GM23338 (cell line): ENCODE measurements at regions not wholly inside any gene's neighbourhood (a gene's known extent, or its start where the extent isn't known, plus 50 kb on each side); places are given as distances from the start of the nearest gene placed in this dataset.

Source experiments
- ATAC-seq: fragments of 200-7000 bp; cut with Tn5 transposase; 3 replicates; pipeline ENCODE4 v1.9.1; 2020
- DNase-seq: peaks from one replicate; pipeline ENCODE4 v3.0.0-alpha.2; 2015; ENCODE audit warnings: low spot score
- H2AFZ ChIP-seq: fragments of 200-600 bp; sonication (generic); 2 replicates; pipeline ENCODE4 v1.8.0; 2016; ENCODE audit warnings: antibody characterized with exemption, mild to moderate bottlenecking, moderate library complexity
- H3F3A ChIP-seq: fragments of 200-600 bp; sonication (generic); replicated peaks from 2 replicates; pipeline ENCODE4 v1.8.0; 2017; ENCODE audit warnings: antibody characterized with exemption, mixed run types, low read depth
- H3K27ac ChIP-seq: fragments of 200-600 bp; sonication (generic); 2 replicates; pipeline ENCODE4 v1.6.1; 2016; ENCODE audit warnings: low read depth
- H3K27me3 ChIP-seq: fragments of 200-600 bp; sonication (generic); 2 replicates; pipeline ENCODE4 v1.8.0; 2016; ENCODE audit warnings: mild to moderate bottlenecking, mixed run types, moderate library complexity; ENCODE audit not compliant: insufficient read depth
- H3K36me3 ChIP-seq: fragments of 200-600 bp; sonication (generic); 2 replicates; pipeline ENCODE4 v1.8.0; 2016; ENCODE audit warnings: mild to moderate bottlenecking; ENCODE audit not compliant: insufficient read depth
- H3K4me1 ChIP-seq: fragments of 200-600 bp; sonication (generic); 2 replicates; pipeline ENCODE4 v1.8.0; 2016; ENCODE audit warnings: mild to moderate bottlenecking, moderate library complexity; ENCODE audit not compliant: insufficient read depth
- H3K4me2 ChIP-seq: fragments of 200-600 bp; sonication (generic); 2 replicates; pipeline ENCODE4 v1.7.1; 2017; ENCODE audit warnings: mixed run types
- H3K4me3 ChIP-seq: fragments of 200-600 bp; sonication (generic); 2 replicates; pipeline ENCODE4 v1.6.1; 2016; ENCODE audit warnings: mixed run types
- H3K79me2 ChIP-seq: fragments of 200-600 bp; sonication (generic); replicated peaks from 2 replicates; pipeline ENCODE4 v1.8.0; 2017; ENCODE audit warnings: mild to moderate bottlenecking; ENCODE audit not compliant: insufficient read depth
- H3K9me2 ChIP-seq: fragments of 200-600 bp; sonication (generic); 2 replicates; pipeline ENCODE4 v1.8.0; 2017; ENCODE audit not compliant: insufficient read depth
- H4K20me1 ChIP-seq: fragments of 200-600 bp; sonication (generic); replicated peaks from 2 replicates; pipeline ENCODE4 v1.8.0; 2017; ENCODE audit warnings: mild to moderate bottlenecking; ENCODE audit not compliant: insufficient read depth
- H3K27ac Mint-ChIP-seq: 2 replicates; pipeline ENCODE4 v1.8.0; 2020; ENCODE audit warnings: inconsistent platforms, mild to moderate bottlenecking, moderate library complexity, mixed read lengths
- H3K27me3 Mint-ChIP-seq: 3 replicates; pipeline ENCODE4 v1.8.0; 2022; ENCODE audit warnings: low read depth, mild to moderate bottlenecking, moderate library complexity, mixed read lengths, inconsistent platforms; ENCODE audit not compliant: insufficient read depth, poor library complexity
- H3K36me3 Mint-ChIP-seq: 3 replicates; pipeline ENCODE4 v1.8.0; 2021; ENCODE audit warnings: low read depth, mild to moderate bottlenecking, inconsistent platforms, moderate library complexity, mixed read lengths
- H3K4me1 Mint-ChIP-seq: 3 replicates; pipeline ENCODE4 v1.8.0; 2020; ENCODE audit warnings: mild to moderate bottlenecking, inconsistent platforms, mixed read lengths
- H3K4me3 Mint-ChIP-seq: 3 replicates; pipeline ENCODE4 v1.8.0; 2021; ENCODE audit warnings: moderate library complexity, mild to moderate bottlenecking, inconsistent platforms, mixed read lengths
- H3K9me3 Mint-ChIP-seq: 3 replicates; pipeline ENCODE4 v1.8.0; 2020; ENCODE audit warnings: moderate library complexity, mild to moderate bottlenecking, inconsistent platforms, mixed read lengths
- CREB1 ChIP-seq: fragments of 250-450 bp; sonication (Bioruptor Pico); IDR thresholded peaks from 2 replicates; pipeline ENCODE4 v1.5.0; 2020; ENCODE audit warnings: low read depth, mild to moderate bottlenecking, moderate library complexity
- EZH2 ChIP-seq: fragments of 200-600 bp; sonication (generic); IDR thresholded peaks from one replicate; pipeline ENCODE4 v1.8.0; 2017; ENCODE audit warnings: antibody characterized with exemption, mild to moderate bottlenecking, low read depth; ENCODE audit not compliant: unreplicated experiment
- EZH2phosphoT487 ChIP-seq: fragments of 200-600 bp; sonication (generic); IDR thresholded peaks from one replicate; pipeline ENCODE4 v1.8.1; 2018; ENCODE audit warnings: antibody characterized with exemption; ENCODE audit not compliant: unreplicated experiment
- JUNB ChIP-seq: IDR thresholded peaks from one replicate; pipeline ENCODE4 v1.6.1; 2016; ENCODE audit warnings: antibody characterized with exemption; ENCODE audit not compliant: unreplicated experiment
- NANOG ChIP-seq: IDR thresholded peaks from 2 replicates; pipeline ENCODE4 v1.6.1; 2016; ENCODE audit warnings: antibody characterized with exemption, borderline replicate concordance
- POLR2AphosphoS5 ChIP-seq: IDR thresholded peaks from 2 replicates; pipeline ENCODE4 v1.6.1; 2016; ENCODE audit warnings: antibody characterized with exemption, low read depth
- STAT1 ChIP-seq: IDR thresholded peaks from one replicate; pipeline ENCODE4 v1.6.1; 2016; ENCODE audit warnings: antibody characterized with exemption; ENCODE audit not compliant: unreplicated experiment
- ZNF114 ChIP-seq: fragments of 250-450 bp; sonication (Bioruptor Pico); IDR thresholded peaks from 2 replicates; pipeline ENCODE4 v1.5.0; 2020; ENCODE audit warnings: mild to moderate bottlenecking, moderate library complexity
- TF ChIP-seq, protein P1 (sequence below): IDR thresholded peaks from one replicate; pipeline ENCODE4 v1.6.1; 2018; ENCODE audit warnings: antibody characterized with exemption; ENCODE audit not compliant: unreplicated experiment
- TF ChIP-seq, protein P2 (sequence below): IDR thresholded peaks from 2 replicates; pipeline ENCODE4 v1.6.1; 2016; ENCODE audit warnings: antibody characterized with exemption
- TF ChIP-seq, protein P3 (sequence below), 2 experiments: fragments of 200-600 bp in 1 of 2; sonication (generic) in 1 of 2; conservative IDR thresholded peaks; 2 replicates each; pipeline versions ENCODE4 v1.5.1 to v1.6.1; 2016 to 2017; ENCODE audit warnings: antibody characterized with exemption in 2 of 2, low read depth in 2 of 2, mild to moderate bottlenecking in 2 of 2, moderate library complexity in 1 of 2

DNA sequence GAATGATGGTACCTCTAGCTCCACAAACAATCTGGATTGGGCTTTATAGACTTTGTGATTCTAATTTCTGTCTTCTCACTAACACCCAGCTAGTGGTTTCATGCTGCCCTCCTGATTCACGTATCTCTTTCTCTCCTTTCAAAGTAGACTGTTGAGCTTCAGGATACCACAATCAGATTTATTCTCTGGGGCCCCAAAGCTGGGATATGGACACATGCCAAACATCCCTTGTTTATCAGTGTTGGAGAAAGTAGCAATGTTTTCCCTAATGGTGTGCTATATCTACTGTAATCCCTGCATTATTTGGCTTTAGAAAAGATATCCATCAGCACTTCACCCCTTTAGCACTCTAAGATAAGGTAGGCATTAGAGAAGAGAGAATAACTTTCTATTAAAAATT lies 361.0 kb downstream of the FGF10 start:
- no peak overlapping the region for H3K27ac ChIP-seq
- H3K27me3 ChIP-seq = no peaks in the 10 kb centered on the region
- H3K4me1 ChIP-seq = no peaks in the 10 kb centered on the region
- no peak overlapping the region for H2AFZ ChIP-seq
- no peak overlapping the region for H3K27ac Mint-ChIP-seq
- H3F3A ChIP-seq = no peaks in the 10 kb centered on the region
- ATAC-seq = no peak
- no peak for DNase-seq
- H3K4me1 Mint-ChIP-seq = no peaks in the 10 kb centered on the region
- no peaks in the 10 kb centered on the region for H3K27me3 Mint-ChIP-seq
- no peaks in the 10 kb centered on the region for H3K79me2 ChIP-seq
- peaks cover 4% of the 10 kb centered on the region; the same call in 1 of the 2 replicates for H3K9me2 ChIP-seq
- H3K9me3 Mint-ChIP-seq = no peaks in the 10 kb centered on the region
- H3K4me2 ChIP-seq = no peak overlapping the region
- no peaks in the 10 kb centered on the region for H3K36me3 Mint-ChIP-seq
- no peaks in the 10 kb centered on the region for H4K20me1 ChIP-seq
- no peak for TF ChIP-seq JUNB
- no peak for TF ChIP-seq POLR2AphosphoS5
- TF ChIP-seq NANOG = no peak
- TF ChIP-seq EZH2phosphoT487 = no peak
- no peak for TF ChIP-seq ZNF114 (CRISPR knock-in tag)
- TF ChIP-seq CREB1 (CRISPR knock-in tag) = no peak
- TF ChIP-seq, protein P1, sequence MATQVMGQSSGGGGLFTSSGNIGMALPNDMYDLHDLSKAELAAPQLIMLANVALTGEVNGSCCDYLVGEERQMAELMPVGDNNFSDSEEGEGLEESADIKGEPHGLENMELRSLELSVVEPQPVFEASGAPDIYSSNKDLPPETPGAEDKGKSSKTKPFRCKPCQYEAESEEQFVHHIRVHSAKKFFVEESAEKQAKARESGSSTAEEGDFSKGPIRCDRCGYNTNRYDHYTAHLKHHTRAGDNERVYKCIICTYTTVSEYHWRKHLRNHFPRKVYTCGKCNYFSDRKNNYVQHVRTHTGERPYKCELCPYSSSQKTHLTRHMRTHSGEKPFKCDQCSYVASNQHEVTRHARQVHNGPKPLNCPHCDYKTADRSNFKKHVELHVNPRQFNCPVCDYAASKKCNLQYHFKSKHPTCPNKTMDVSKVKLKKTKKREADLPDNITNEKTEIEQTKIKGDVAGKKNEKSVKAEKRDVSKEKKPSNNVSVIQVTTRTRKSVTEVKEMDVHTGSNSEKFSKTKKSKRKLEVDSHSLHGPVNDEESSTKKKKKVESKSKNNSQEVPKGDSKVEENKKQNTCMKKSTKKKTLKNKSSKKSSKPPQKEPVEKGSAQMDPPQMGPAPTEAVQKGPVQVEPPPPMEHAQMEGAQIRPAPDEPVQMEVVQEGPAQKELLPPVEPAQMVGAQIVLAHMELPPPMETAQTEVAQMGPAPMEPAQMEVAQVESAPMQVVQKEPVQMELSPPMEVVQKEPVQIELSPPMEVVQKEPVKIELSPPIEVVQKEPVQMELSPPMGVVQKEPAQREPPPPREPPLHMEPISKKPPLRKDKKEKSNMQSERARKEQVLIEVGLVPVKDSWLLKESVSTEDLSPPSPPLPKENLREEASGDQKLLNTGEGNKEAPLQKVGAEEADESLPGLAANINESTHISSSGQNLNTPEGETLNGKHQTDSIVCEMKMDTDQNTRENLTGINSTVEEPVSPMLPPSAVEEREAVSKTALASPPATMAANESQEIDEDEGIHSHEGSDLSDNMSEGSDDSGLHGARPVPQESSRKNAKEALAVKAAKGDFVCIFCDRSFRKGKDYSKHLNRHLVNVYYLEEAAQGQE = no peak
- TF ChIP-seq, protein P2, sequence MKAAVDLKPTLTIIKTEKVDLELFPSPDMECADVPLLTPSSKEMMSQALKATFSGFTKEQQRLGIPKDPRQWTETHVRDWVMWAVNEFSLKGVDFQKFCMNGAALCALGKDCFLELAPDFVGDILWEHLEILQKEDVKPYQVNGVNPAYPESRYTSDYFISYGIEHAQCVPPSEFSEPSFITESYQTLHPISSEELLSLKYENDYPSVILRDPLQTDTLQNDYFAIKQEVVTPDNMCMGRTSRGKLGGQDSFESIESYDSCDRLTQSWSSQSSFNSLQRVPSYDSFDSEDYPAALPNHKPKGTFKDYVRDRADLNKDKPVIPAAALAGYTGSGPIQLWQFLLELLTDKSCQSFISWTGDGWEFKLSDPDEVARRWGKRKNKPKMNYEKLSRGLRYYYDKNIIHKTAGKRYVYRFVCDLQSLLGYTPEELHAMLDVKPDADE = no peak
- TF ChIP-seq STAT1 = no peak
- H3K36me3 ChIP-seq = no peaks in the 10 kb centered on the region
- H3K4me3 ChIP-seq = no peak overlapping the region
- H3K4me3 Mint-ChIP-seq = no peak overlapping the region

DNA sequence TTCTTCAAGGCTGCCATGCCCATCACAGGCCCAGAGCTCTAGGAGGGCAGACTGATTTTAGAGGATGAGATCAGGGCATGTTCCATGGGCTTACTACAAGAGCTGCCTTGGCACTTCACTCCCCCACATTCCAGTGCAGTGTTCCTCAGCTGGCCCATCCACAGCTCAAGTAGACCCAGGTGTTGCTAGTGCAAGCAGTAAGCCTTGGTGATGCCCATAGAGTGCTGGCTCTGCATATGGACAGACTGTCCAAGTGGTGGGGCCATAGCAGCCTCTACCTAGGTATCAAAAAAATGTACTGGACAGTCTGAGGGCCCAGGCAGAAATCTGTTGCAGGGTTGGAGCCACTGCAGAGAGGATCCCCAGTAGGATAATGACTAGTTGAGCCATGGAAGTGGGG lies 366.6 kb downstream of the FGF10 start:
- H3K4me1 Mint-ChIP-seq = no peaks in the 10 kb centered on the region
- H3K36me3 Mint-ChIP-seq = no peaks in the 10 kb centered on the region
- ATAC-seq (no peak), DNase-seq (no peak)
- H3K4me3 ChIP-seq = no peak overlapping the region
- no peaks in the 10 kb centered on the region for H3F3A ChIP-seq
- no peak overlapping the region for H3K4me2 ChIP-seq
- no peak overlapping the region for H3K27ac ChIP-seq
- no peak overlapping the region for H3K4me3 Mint-ChIP-seq
- no peaks in the 10 kb centered on the region for H3K36me3 ChIP-seq
- H3K4me1 ChIP-seq = no peaks in the 10 kb centered on the region
- H3K9me2 ChIP-seq = no peaks in the 10 kb centered on the region
- no peak overlapping the region for H2AFZ ChIP-seq
- H3K27ac Mint-ChIP-seq = no peak overlapping the region
- no peaks in the 10 kb centered on the region for H4K20me1 ChIP-seq
- no peaks in the 10 kb centered on the region for H3K79me2 ChIP-seq
- peaks cover 5% of the 10 kb centered on the region for H3K9me3 Mint-ChIP-seq
- no peaks in the 10 kb centered on the region for H3K27me3 ChIP-seq
- TF ChIP-seq, protein P3, sequence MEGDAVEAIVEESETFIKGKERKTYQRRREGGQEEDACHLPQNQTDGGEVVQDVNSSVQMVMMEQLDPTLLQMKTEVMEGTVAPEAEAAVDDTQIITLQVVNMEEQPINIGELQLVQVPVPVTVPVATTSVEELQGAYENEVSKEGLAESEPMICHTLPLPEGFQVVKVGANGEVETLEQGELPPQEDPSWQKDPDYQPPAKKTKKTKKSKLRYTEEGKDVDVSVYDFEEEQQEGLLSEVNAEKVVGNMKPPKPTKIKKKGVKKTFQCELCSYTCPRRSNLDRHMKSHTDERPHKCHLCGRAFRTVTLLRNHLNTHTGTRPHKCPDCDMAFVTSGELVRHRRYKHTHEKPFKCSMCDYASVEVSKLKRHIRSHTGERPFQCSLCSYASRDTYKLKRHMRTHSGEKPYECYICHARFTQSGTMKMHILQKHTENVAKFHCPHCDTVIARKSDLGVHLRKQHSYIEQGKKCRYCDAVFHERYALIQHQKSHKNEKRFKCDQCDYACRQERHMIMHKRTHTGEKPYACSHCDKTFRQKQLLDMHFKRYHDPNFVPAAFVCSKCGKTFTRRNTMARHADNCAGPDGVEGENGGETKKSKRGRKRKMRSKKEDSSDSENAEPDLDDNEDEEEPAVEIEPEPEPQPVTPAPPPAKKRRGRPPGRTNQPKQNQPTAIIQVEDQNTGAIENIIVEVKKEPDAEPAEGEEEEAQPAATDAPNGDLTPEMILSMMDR (conservative IDR thresholded peaks at IDR 0.05; ENCODE audit: low read depth in 2 of 2) = no peak
- TF ChIP-seq EZH2 (no peak), EZH2phosphoT487 (no peak), ZNF114 (CRISPR knock-in tag) (no peak)
- H3K27me3 Mint-ChIP-seq = peaks cover under 1% of the 10 kb centered on the region
